Stimulated activated naive CD4-positive, alpha-beta T cell (primary cell): ENCODE measurements at regions not wholly inside any gene's neighbourhood (a gene's known extent, or its start where the extent isn't known, plus 50 kb on each side); places are given as distances from the start of the nearest gene placed in this dataset.

ENCODE experiments used
- DNase-seq, 6 experiments: peaks; one replicate each; lab custom pipeline; 2025; lab: John Stamatoyannopoulos, UW

DNA sequence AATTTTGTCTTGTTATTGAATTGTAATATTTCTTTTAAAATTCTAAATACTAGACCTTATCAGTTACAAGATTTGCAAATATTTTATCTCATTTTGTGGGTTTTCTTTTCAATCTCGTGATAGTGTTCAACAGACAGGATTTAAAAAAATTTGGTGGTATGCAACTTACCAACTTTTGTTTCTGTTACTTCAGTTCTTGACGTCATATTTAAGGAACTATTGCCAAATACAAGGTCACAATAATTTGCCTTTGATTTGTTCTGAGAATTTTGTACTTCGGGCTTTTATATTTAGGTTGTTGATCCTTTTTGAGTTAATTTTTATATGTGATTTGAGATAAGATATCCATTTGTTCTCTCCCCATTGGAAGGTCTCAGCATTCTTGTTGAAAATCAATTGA is 876.6 kb downstream of the DCDC2C start:
- DNase-seq, result no peak

DNA sequence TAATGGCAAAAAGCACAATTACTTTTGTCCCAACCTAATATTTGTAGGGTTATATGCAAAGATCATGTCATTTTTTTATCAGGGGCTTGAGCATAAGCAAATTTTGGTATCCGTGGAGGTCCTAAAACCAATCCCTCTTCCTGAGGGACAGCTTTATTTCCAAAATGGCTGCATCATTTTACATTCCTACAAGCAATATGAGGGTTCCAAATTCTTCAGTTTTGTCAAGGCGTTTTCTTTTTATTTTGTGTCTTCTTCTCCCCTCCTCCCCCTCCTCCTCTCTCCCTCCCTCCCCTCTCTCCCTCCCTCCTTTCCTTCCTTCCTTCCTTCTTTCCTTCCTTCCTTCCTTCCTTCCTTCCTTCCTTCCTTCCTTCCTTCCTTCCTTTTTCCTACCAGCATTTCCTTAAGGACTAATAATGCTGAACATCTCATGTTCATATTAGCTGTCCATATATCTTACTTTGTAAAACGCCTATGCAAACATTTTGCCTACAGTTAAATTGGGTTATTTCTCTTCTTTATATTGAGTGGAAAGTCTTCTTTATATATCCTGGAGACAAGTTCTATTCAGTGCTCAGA is 881.8 kb downstream of the DCDC2C start:
- no peak for DNase-seq

DNA sequence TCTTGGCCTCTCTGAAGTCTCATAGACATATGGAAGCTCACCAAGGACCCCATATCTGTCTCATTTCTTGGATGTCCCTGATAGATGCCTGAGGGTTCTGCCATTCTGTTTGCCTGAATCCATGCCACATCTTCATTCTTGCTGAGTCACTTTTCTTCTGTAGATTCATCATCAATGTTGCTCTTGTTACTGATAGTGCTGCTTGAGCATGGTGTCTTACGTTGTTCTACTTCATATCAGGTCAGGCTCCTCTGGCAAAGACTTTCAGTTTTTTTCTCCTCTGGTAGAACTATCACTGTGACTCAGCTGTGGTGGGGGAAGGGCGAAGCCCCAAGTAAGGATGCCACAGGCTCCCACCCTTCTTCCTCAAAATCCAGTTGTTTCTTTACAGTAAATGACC is 885.2 kb downstream of the DCDC2C start:
- no peak for DNase-seq

DNA sequence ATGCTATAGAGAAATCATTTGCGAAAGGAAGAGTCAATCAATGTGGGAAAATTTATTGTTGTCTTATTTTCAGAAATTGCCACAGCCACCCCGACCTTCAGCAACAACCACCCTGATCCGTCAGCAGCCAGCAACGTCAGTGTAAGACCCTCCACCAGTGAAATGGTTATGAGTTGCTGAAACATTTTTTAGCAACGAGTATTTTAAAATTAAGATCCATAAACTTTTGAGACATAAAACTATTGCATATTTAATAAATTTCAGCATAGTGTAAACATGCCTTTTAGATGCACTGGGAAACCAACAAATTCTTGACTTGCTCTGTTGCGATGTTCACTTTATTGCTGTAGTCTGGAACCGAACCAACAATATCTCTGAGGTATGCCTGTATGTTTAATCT is 887.9 kb downstream of the DCDC2C start:
- DNase-seq, result no peak

DNA sequence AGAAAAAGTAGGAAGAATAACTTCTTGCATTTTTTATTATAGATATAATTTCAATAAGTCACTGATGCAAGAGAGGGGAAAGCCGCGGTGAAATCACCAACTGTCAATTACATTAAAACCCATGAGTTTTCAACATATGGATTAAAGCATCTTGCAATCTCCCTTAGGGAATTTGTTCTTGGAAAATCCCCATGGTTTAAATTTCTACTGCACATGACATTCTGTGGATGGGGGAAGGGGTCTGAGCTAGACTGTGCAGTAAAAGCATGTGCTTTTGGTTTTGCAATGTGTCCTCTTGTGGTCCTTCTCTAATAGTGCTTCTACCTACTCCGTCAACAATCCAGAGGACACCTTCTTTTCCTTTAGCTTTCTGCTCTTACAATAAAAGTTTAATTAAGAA is 894.0 kb downstream of the DCDC2C start:
- no peak for DNase-seq

DNA sequence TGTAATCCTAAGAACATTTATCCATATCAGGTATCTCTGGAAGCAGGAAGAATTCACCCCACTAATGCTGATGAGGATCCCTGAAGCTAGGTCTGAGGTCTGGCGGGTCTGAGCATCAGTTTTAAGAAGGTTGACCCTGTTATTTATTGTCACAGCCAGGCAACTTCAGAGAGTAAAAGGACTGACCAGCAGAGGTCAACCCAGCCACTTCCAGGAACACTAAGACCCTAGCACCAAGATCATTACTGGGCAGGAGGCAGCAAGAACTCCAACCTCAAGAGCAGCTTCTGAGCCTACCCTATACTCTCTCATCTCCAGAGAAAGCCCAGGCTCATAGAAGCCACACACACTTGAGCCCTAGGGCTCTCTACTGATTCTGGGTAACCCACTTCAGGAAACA is 901.4 kb downstream of the DCDC2C start:
- no peak for DNase-seq

DNA sequence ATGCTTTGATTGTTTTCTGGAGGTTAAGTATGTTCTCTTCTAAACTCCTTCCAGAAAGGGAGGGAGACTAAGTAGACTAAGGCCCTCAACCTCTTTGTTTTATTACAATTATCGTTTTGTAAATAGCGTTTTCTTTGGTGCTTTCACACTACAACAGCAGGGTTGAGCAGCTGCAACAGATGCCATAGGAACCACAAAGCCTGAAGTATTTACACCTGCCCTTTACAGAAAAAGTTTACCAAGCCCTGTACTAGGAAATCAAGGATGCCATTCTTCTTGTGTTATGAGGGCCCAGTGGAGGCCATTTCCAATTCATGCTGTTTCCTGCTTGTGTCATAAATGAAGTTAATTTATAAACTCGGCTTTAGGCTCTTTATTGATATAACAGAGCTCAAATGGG is 914.8 kb downstream of the DCDC2C start:
- DNase-seq, result no peak

DNA sequence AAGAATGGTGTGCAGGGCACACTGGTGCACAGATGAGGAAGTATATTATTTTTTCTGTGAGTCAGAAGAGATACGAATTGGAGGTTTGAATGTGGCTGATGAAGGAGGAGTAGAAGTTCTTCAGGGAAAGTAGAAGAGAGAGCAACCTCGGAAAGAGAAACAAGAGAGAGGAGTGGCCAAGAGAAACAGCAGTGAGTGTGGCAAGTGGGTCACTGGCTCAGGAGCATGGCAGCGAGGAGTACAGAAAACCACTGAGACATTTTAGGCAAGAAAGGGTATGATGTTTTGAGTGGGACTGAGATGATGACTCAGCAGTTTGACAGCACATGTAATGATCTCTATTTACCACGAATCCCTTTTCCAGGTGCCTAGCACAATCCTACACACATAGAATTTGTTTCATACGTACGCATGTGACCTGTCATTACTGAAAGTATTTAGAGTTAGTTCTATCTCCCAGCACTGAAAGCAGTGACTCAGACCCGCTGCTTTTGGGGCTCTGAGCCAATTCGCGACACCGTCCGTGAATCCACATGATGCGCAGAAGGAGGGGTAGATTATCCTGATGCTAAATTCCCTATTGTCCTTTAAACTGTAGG is 915.4 kb downstream of the DCDC2C start:
- DNase-seq, result no peak

DNA sequence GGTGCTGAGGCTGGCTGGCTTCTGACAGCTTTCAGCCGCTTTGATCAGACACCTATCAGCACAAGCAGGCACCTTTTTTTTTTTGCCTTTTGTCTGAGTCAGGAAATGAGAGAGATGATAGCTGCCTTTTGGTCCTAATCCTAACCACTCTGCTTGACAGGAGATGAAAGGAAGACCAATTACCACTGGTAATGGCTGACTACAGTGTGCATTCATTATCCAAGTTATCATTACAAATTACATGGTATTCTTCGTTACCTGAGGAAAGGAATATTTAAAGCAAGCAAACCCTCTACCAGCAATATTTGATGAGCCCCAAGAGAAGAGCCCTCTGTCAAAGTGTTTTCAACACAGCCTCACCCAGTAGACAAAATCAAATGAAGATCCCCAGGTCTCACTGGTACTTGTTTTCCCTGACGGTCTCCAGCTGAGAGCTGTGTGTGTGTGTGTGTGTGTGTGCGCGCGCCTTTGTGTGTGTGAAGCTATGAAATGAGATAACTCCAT is 925.7 kb downstream of the DCDC2C start:
- DNase-seq, result no peak

DNA sequence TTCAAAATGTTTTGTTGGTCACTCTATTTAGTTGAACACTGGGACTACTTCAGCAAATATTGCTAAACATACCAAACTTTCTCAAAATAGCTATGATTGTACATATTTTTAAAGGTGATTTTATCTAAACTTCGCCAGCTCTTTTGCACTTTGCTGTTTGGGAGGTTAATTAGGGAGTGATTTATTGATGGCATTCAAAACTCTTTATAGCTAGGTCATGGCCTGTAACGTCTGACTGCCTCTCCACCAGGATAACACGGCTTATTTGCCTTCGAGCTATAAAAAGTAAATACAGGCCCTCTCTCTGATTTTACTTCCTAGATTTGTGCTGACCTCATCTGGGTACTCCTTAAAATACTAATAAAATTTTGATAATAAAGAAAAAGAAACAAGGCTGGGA is 931.9 kb downstream of the DCDC2C start:
- DNase-seq, result no peak

DNA sequence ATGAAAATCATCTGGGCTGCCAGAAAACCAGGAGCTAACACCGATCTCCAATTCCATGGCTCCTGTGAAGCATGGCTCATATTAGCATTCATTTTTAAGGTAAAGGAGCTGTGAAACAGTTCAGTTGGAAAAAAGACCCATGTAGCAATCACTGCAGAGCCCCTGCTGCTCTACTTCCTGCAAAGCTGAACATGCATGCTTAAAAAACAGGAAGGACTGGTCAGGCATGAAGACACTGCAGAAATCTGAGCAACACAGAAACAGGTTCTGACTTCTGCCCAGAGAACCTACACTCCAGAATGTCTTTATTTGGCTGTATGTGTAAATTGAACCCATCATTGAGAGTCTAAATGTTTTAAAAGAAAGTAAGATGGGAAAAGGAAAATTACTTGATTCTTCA is 950.6 kb downstream of the DCDC2C start:
- DNase-seq, result no peak

DNA sequence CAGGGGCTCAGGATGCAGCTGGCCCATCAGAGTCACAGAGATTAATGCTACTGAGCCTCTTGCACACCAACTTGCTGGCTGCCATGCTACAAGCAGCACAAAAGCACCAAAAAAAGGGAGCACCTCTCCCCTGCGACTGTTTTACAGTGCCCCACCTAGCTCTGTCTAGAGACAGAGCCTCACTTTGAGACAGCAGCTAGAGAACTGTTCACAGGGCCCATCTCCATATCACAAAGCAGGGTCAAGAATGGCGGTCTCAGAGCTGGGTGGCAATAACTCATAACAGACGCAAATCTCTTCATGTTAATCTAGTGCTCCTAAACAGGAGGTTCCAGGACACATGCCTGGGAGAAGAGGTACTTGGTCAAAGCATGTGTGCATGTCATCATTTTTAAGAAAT is 953.0 kb downstream of the DCDC2C start:
- DNase-seq, result no peak

DNA sequence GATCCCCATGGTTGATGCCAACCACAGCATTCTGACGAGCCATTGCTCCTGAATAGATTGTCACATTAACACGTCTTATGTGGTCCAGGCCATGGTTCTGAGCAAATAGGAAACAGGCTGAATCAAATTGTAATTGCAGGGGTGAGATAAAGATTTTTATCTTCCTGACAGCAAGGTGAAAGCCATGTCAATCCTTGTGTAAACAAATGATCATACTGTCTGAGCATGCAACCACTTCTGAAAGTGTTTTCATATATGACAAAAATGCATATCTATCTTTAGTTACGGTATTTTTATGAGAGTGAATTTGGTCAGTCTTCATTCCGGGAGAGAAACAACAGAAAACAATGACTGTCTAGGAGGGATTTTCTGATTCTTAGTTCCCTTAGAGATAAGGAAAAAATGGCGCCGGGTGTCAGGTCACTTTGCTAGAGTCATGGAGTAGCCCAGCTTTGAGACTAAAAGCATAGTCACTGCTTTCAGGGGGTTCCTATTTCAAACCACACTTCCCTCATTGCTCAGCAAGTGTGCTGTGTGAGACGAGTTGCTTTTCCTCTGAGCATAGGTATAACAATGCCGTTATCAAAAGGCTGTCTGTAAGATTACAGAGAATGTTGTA is 958.9 kb downstream of the DCDC2C start:
- no peak for DNase-seq

DNA sequence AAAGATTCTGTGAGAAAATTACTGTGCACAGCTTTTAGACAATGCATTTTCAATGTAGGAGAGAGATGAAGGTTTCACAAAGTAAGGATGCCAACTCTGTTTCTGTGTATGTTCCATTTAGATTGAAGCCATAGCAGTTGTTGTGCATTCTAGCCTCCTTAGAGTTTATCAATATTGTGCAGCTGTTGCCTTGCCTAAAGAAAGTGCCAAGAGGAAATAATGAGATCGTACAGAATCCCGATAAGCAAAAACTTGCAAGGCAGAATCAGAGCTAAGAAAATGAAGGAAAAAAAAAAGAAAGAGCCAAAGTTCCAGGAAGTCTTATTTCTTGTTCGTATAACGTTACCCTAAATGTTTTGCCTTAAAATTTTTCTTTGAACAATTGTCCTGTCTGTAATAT is 965.0 kb downstream of the DCDC2C start:
- DNase-seq, result no peak

DNA sequence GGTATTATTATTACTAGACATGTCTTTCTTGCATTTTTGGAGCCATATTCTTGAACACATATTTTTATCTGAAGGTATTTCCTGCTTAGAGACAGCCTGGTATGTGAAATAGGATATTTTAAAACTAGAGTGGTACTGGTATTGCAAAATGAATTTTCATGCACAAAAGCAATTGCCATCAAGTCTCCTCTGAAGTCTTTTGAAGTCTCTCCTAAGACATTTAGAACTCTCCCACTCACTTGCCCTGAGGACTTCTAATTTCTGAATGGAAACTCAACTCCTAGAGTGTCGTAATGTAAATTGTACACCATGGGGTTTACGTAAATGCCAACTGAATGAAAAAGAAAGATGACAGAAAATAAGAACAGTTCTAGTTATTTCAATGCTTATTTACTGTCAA is 967.0 kb downstream of the DCDC2C start:
- DNase-seq, result no peak

DNA sequence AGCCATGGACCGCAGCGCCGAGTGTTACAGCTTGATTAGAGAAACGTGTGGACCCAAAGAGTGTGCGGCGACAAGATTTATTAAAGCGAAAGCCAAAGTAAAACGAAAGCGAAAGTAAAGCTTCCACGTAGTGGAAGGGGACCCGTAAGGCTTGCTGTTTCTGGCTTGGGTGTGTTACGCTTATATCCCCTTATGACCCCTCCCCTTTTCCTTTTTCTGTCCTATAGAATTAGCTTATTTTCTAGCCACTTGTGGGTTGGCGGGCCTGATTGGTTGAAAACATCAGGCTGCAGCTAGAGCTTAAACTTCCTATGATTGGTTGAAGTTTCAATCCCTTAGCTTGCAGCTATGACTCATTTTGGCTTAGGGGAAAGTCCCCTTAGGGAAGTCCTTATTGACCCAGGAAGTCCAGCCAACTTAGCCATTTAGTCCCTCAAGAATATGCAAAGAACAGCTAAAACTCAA is 969.7 kb downstream of the DCDC2C start:
- no peak for DNase-seq

DNA sequence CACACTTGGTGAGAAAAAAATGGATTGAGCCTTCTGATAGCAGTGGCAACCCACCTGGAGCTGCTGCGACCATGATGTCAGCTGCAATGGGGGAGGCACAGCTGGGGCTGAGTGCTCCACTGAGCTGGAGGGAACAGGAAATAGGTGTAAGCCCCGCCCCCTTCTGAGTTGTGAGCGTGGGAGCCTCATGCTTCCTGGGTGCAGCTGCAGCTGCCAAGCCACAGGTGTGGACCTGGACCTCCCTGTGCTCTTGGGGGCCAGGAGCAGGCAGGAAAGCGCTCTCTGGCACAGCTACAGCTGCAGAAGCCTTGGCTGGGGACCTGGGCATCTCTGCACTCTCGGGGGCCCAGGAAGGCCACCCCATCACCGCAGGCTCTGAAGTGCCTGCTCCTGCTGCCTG is 970.6 kb downstream of the DCDC2C start:
- DNase-seq, result peak in 1 of 6 experiments; percentile 9

DNA sequence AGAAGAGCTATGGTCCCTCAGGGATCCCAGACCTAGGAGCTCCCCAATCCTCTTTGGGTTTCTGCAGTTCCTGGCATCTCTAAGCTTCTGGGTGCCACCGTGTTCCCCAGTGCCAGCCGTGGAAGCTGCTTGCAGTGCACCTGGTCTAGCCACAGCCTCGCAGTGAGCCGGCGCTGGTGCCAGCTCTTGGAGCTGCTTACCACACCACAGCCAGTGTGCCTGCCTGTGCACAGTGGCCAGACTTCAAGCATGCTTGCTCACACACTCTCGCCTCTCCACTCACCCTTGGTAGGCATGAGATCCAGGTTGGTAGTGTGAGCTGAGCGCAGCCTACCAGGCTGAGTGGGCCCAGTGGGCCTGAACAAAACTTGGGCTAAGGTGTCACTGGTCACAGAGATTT is 971.9 kb downstream of the DCDC2C start:
- no peak for DNase-seq

DNA sequence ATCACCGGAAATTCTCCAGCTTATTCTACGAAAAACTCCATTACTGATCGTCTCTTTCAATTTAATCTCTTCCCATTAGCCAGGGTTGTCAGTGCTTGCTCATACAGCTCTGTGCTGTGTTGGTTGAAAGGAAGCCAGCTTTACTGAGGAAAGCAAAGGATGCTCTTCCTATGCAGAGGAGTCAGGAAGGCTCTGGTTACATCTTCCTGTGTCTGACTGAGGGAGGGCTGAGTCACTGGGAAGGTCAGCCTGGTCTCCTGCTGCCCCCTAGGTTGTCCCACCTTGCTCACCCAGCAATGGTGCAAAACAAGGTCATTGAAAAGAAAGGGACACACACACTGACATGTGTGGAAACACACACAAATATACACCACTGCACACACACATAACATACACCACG is 975.6 kb downstream of the DCDC2C start:
- DNase-seq, result no peak

DNA sequence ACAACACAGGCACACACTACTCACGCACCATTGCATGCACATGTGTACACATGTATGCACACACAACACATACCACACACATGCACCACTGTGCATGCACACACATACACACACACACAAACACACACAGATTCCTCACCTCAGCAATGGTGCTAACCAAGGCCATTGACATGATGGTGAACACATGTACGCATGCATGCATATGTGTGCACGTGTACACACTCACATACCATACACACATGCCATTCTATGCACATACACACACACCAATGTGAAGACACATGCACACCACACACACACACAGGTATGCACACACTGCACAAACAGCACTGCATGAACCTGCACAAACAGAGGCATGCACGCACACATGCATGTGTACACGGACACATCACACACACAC is 976.0 kb downstream of the DCDC2C start:
- no peak for DNase-seq

DNA sequence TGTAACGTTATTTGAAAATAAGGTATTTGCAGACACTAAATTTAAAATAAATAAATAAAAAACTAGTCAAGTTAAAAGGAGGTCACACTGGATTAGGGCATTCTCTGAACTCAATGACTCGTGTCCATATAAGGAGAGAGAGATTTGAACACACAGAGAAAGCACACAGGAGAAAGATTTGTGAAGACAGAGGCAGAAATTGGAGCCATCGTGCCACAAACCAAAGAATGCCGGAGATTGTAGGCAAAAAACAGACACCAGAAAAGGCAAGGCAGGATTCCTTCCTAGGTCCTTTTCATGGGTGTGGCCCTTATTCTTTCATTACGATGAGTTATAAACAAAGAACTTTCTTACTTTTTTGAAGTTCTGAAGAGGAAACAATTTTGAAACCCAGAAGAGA is 981.5 kb downstream of the DCDC2C start:
- DNase-seq, result no peak

DNA sequence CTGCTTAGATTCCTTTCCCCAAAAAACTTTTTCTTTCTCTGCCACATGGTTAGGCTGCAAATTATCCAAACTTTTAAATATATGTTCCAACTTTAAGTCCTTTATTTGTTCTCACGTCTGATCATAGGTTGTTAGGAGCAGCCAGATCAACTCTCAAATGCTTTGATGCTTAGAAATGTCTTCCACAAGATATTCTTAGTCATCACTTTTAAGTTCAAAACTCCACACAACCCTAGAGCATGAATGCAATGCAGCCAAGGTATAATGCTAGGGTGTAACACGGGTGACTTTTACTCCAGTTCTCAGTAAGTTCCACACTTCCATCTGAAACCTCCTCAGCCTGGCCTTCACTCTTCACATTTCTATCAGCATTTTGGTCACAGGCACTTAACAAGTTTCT is 987.5 kb downstream of the DCDC2C start:
- DNase-seq, result no peak

DNA sequence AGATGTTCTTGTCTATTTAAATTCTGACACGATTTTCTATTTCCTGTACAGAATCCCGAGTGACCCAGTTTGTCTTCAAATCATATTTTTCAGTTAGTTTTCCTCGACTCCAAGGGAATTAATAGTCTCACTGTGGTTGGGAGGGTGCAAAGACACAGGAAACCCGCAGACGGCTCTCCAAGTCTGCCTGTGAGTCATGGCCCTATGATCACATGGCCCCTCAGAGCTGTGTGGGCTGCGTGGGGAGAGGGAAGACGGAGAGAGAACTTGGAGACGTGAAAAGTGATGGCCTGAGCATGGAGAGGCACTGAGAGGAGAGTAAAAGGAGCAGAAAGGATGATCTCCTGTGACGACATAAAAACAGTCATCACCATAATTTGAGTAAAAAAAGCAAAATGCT is 989.9 kb downstream of the DCDC2C start:
- no peak for DNase-seq
